NCI-H2107 (cell line): ENCODE measurements at regions not wholly inside any gene's neighbourhood (a gene's known extent, or its start where the extent isn't known, plus 50 kb on each side); places are given as distances from the start of the nearest gene placed in this dataset.
"Not testable (repeated sequence)": the region's sequence is repeated elsewhere in the genome, so short reads cannot be mapped to it uniquely, and the experiment has no call there.

Source experiments
- DNase-seq: peaks from one replicate; lab custom pipeline; 2025; lab: John Stamatoyannopoulos, UW

DNA sequence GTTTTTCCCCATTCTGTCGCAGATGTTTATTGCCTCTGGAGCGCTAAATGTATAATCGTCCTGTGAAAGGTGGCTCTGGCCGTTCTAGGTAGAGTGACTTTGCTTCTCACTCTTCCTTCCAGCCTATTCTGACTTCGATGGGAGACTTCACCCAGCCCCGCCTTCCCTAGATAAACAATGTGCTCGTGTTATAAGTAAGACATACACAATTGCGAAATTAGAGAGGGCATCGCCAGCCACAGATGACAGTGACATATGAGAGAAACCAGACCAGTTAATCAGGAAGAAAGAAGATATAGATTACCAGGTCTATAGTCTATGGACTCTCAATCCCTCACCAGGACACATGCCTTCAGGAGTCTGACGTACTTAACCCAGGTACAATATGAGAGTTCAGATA lies 1050.5 kb upstream of the AUTS2 start:
- no peak for DNase-seq

DNA sequence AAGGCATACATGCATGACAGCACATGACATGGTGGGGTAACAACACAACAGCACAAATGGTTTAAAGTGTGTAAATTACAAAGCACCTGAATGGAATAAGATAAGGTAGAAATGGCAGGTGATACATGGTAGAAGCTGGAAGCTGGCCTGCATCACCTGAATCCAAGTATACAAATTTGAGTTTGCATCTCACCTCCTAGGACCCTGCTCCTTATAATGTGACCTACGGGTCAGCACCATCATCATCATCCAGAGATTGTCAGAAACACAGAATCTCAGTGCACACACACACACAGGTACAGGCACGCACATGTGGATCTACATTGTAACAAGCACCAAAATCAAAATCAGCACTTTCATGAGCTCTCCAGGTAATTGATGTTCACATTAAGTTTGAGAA lies 1048.2 kb upstream of the AUTS2 start:
- no peak for DNase-seq

DNA sequence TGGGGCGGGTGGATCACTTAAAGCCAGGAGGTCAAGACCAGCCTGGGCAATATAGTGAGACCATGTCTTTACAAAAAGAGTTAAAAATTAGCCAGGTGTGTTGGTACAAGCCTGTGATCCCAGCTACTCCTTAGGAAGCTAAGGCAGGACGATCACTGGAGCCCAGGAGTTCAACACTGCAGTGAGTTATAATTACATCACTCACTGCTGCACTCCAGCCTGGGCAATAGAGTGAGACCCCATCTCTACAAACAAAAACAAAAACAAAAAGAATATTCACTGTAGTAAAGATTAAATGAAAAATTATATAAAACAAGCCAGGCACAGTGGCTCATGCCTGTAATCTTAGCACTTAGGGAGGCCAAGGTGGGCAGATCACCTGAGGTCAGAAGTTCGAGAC lies 1047.6 kb upstream of the AUTS2 start:
- no peak for DNase-seq

DNA sequence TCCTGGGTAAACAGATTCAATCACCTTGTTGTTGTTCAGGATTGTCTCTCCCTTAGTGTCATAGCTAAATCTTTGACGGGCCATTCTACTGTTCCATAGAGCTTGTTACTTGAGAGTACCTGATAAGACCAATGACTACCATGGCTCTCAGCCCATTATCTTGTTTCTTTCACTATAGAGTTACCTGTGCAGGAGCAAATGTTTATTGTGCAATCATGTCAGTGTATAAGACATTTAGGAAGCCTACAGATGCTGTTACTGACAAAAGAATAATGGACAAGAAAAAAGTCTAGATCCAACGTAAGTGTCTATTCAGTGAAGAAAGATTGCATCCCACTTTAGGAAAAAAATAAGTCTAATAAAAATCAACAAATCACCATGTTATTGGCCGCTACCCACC lies 1041.7 kb upstream of the AUTS2 start:
- DNase-seq = no peak

DNA sequence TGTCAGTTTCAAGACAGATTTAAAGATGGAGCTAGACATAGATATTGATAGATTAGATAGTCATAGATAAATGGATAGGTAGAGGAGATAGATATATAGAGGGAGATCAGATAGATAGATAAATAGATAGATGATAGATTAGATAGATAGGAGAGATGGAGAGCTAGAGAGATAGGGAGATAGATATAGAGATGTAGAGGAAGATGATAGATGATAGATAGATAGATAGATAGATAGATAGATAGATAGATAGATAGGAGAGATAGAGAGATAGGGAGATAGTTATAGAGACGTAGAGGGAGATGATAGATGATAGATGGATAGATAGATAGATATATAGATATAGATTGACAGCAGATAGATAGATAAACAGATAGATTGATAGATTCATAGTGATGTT lies 1038.8 kb upstream of the AUTS2 start:
- DNase-seq = no peak

DNA sequence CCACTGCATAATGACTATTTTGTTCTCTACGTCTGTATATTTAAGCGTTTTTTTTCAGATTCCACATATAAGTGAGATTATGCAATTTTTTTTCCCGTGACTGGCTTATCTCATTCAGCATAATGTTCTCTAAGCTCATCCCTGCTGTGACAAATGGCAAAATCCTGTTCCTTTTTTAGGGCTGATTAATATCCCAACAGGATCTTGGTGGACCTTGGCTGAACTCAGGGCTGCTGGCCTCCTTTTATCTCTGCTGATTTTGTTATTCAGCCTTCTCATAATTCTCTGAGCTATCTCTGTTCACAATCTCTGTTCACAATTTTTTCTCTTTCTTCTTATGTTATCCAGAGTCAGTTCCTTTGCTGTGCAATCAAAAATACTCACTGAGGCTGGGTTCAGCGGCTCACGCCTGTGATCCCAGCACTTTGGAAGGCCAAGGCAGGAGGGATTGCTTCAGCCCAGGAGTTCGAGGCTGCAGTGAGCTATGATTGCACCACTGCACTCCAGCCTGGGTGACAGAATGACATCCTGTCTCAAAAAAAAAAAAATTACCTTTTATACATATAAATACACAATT lies 1035.9 kb upstream of the AUTS2 start:
- no peak for DNase-seq

DNA sequence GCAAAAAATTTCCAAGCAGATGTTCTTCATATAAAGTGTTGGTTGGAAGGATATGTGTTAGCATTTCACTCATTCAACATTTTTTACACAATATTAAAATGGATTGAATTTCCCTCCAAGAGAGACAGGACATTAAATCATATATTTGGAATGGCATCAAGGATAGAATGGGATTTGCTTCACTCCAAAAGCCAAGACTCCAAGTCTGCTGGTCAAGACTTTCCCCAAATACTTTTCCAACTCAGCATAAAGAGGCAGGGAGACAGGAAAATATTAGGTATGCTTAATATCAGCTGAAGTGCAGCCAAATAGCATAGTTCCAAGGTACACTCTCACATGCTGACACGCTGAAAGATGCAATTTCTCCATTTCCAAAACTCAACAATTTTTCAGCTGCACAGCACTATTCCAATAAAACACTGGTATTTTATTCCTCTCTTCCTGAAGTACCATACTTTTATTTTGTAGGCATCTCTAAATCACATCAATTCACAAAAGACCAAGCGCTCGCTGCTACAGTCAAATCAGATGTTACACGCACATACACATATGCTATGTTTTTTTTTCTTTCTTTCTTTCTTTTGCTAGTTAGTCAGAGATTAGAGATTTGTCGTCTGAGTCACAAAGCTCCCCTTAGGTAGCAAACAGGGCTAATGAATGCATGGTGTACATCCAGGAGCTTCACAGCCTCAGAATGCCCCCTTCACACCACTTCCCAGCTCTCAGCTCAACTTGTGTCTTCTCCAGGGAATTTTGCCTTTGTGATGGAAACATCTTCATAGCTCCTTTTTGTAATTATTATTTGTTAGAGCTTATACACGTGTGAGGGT lies 1033.8 kb upstream of the AUTS2 start:
- DNase-seq = no peak

DNA sequence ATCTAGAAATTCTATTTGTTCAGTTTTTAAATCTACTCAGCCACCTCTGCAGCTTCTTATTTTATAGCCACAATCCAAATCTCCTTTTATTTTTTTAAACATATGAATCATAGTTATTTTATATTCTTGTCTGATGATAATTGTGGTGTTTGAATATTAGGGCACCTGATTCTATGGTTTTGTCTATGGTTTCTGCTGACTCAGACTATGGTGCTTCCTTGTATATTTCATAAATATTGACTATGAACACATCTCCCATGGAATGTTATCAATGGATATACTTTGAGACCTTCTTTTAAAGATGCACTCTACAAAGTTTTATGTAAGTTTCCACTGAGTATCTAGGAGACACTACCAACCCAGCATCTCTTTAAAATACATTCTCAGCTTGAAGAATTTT lies 1027.0 kb upstream of the AUTS2 start:
- DNase-seq = no peak

DNA sequence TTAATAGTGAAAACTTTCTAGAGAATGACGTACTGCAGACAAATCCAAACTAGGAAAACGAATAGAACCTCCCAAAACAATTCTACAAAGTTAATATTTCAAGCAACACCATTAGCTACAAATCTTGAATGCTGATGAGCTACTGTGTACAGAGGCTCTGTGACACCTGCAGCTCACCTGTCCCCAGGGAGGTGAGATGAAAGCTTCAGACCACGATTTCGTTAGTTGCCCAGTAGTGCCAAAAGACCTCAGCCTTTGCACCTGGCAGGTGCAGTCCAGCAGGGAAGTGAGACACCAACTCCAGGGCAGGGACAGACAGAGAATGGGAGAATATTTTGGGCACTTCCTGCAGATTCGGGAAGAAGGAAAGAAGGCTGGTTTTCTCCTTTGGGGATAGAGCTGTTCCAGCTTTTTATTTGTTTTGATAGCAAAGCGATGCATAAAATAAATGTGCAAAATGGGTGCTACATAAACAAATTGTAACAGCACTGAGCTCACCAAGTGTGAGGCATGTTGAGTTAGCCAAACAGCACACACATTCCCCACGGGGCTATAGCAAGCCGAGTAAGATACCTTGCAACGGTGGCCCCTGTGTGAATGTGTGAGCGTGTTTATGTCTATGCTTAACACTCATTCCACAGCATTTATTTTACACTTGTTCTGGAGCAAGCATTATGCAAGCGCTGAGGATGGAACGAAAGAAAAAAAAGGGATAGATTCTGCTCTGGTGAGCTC lies 1024.8 kb upstream of the AUTS2 start:
- peak; percentile 18 for DNase-seq

DNA sequence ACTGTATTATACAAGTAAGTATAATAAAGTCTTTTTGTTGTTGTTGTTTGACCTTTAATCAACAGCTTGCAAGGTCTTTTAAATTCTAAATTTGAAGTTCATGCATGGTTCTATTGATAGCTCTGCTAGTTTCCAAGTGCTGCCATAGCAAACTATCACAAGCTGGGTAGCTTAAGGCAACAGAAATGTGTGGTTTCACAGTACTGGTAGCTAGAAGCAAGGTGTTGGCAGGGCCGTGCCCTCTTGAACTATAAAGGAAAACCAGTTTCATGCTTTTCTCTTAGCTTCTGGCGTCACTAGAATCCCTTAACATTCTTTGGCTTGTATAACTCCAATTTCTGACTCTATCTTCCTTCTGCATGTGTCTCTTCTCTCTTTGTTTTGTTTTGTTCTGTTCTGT lies 1021.9 kb upstream of the AUTS2 start:
- no peak for DNase-seq

DNA sequence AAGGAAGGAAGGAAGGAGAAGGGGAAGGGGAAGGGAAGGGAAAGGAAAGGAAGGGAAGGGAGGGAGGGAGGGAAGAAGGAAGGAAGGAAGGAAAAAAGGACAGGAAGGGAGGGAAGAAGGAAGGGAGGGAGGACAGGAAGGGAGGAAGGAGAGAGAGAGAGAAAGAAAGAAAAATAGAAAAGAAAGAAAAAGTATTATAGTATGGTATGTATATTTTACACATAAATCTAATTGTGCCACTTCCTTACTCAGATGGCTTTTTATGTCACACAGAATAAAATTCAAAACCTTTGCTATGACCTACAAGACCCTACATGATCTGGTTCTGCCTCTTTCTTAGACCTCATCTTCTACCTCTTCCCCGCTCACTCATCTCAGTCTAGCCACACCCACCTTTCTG lies 1016.9 kb upstream of the AUTS2 start:
- no peak for DNase-seq

DNA sequence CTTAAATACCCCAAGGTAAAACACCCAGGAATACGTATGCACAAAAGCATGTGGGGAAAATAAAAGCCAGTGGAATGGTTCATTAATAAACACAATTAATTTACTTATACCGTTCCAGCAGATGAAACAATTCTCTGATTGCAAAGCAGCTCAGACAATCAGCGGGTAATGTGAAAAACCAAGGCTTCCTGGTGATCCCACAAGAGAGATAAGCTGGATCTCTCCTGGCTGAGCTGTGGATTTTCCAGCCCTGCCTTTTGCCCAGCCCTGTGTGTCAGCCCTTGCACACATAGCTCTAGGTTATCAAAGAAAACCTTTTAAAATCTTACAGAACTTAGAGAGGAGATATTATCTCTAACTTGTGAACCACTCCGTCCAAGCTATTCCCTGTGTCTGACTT lies 1010.7 kb upstream of the AUTS2 start:
- DNase-seq = no peak

DNA sequence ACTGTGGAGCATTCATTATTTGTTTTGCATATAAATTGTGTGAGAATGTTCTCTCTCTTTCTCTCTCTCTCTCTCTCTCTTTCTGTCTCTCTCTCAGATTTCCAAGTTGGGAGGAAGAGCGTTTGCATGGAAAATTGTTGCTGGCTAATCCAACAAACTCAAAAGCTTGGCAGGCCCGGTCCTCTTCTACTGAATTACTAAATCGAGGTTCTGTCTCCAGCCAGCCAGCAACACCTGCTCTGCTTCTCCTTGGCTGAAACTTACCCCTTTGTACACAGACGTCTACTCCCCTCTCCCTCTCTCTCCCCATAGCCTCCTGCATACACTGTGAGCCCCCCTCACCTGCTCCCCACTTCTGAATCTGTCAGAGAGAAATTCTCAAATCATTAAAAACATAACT lies 996.4 kb upstream of the AUTS2 start:
- DNase-seq = no peak

DNA sequence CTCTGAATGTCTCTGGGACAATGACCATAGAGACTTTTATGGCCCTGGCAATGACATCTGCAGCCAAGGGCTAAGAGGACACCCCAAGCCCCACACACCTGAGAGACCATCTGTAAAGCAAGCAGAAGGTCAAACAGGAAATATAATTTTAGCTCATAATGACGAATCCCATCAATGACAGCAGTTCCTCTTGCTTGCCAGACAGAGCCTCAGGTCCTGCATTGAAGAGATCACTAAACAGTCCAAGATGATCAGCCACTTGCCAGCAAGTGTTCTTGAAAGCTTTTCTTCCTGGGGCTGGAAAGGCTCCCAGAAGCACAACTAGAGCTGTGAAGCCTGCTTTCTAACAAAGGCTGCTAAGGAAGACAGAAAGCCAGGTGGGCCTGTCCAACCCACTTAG lies 993.7 kb upstream of the AUTS2 start:
- DNase-seq = no peak

DNA sequence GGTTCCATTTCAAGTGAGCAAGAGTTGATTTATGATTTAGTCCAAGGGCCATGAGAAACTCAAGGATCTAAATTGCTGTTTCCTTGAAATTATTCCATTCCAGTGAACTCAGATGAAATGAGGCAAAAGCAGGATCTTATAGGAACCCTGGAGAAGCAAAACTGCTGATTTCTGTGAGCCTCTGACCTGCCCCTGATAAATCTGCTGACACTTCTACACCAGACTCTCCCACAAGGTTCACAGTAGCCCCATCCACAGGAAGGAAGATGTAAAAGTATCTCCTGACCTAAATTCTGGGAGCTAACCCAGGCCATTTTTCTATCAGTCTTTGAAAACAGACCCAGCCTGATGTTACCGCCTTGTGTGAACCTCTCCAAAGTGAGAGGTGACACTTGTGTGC lies 987.6 kb upstream of the AUTS2 start:
- DNase-seq = no peak

DNA sequence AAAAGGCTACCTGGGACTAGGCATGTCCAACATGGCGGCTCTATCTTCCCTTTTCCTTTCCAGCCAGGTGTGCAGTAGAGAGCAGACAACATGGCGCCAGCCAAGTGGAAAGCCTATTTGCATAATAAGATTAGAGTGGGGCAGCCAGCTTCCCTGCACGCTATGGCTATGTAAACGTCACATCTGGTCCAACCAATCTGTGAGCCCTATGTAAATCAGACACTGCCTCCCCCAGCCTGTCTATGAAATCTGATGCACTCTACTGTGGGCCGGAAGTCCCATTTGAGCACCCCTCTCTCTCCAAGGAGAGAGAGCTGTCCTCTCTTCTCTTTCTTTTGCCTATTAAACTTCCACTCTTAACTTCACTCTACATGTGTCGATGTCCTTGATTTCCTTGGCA lies 984.9 kb upstream of the AUTS2 start:
- DNase-seq = no peak

DNA sequence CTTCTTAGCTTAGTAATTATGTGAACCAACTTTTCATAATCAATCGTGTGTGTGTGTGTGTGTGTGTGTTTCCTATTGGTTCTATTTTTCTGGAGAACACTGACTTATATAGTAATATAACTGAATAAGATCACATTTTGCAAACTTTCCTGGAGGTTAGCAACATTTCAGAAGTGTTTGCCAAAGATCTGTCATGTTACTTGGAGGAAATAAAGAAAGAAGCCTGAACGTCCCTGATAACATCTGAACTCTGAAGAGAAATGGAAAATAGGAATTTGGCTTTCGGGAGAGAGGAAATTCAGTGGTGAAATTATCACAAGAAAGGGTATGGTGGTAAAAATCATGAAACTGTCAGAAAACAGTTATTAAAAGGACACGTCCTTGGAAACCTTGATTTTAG lies 984.4 kb upstream of the AUTS2 start:
- DNase-seq = no peak

DNA sequence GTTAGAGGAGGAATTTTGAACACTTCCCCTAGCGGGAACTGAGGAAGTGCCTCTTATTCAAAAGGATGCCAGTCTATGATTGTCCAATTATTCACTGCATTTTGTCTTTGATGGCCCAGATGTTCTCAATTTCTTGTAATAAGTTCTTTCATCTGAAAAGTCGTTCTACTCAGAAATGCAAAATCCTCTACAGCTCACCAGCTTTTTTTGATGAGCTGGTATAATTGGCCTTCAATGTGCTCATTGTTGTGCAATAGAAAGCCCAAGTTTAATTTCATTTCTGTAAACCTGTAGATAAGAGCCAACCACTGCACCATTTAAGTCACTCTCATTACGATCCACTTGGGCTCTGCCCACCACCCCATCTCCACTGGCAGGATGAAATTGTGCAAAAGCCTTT lies 978.7 kb upstream of the AUTS2 start:
- DNase-seq = no peak

DNA sequence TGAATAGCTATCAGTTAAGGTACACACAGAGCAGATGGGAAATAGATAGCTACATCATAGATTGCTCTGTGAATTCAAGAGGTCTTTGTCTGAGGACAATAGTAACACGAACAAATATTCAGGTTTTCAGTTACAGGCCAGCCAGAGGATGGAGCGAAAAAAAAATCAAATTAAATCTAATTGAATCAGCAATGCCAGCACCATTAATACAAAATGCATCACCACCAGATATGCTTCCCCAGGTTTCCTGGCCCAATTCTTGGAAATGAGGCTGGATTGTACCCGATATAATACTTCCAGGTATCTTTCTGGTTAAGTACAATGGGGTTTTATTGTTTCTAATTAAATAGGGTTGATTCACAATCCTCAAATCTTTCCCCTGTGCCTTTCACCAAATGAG lies 975.8 kb upstream of the AUTS2 start:
- no peak for DNase-seq

DNA sequence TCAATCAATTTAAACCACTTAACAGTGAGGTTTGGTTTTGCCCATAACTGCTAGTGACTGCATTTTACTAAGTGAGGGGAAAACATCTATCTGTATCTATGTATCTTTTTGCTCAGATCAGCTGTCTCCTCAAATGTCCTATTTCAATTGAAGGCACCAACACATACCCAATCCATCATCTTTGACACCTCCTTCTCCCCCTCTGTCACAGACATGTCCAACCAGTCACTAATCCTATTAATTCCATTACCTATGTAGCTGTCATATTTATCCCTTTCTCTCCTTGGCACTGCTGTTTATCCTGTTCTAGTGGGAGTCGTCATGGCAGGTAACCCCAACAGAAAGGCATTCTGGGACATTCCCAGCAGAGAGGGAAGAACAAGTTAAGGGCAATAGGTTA lies 975.2 kb upstream of the AUTS2 start:
- no peak for DNase-seq

DNA sequence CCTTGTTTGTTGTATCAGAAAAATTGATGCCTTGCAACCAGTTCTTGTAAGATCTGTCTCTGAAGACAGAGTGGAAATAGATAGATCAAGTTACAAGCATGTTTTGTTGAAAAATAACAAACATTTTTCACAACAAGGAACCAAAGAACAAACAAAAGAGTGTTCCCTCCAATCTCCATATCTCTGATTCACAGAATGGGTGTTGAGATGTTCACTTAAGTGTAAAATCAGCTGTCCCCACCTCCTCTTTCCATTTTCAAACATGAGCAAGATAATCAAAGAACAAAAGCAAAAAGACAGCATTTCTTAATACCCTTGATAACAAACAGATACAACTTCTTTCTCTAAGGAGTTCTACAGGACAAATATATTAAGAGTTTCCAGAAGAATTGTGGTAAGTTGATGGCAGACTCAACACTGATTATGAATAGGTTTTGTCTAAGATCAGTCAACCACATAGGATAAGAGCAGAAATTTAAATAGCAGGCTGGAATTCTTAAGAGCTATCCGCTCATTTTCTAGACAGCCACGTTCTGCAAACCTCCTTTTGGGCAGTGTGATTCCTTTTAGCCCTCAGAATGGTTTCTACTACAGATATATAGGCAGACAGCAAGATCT lies 970.9 kb upstream of the AUTS2 start:
- DNase-seq = no peak

DNA sequence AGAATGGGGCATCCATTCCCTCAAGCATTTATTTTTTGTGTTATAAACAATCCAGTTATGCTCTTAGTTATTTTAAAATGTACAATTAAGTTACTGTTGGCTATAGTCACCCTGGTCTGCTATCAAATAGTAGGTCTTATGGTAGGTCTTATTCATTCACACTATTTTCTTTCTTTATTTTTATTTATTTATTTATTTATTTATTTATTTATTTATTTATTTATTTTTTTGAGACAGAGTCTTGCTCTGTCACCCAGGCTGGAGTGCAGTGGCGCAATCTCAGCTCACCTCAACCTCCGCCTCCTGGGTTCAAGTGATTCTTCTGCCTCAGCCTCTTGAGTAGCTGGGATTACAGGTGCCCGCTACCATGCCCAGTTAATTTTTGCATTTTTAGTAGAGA lies 967.4 kb upstream of the AUTS2 start:
- not testable (repeated sequence) for DNase-seq

DNA sequence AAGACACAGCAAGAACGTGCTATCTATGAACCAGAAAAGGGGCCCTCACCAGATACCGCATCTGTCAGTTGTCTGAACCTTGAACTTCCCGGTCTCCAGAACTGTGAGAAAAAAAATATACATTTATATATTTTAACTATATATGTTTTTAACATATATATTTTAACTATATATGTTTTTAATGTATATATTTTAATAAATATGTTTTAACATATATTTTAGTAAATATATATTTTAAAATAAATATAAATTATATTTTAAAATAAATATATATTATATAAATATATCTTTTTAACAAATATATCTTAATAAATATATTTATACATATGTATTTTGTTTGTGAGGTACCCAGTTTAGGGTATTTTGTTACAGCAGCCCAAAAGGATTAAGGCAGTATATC lies 958.2 kb upstream of the AUTS2 start:
- no peak for DNase-seq
